Keratinocyte (primary cell): ENCODE measurements at regions not wholly inside any gene's neighbourhood (a gene's known extent, or its start where the extent isn't known, plus 50 kb on each side); places are given as distances from the start of the nearest gene placed in this dataset.

Experiments used
- EZH2 ChIP-seq: IDR thresholded peaks from one replicate; pipeline ENCODE4 v1.6.1; 2012; ENCODE audit warnings: inconsistent platforms, mild to moderate bottlenecking, low read length, moderate library complexity
- TF ChIP-seq, protein P1 (sequence below), 3 experiments: IDR thresholded peaks in 1 of 3; conservative IDR thresholded peaks in 1 of 3; optimal IDR thresholded peaks in 1 of 3; 2 replicates in 2 of 3; 3 replicates in 1 of 3; pipeline versions ENCODE3 to v1.5.1; 2011; ENCODE audit warnings: low read length in 3 of 3, mild to moderate bottlenecking in 3 of 3, moderate library complexity in 2 of 3, control low read depth in 1 of 3, inconsistent platforms in 1 of 3; ENCODE audit not compliant: insufficient read depth in 2 of 3; ENCODE audit errors: extremely low read depth in 1 of 3

DNA sequence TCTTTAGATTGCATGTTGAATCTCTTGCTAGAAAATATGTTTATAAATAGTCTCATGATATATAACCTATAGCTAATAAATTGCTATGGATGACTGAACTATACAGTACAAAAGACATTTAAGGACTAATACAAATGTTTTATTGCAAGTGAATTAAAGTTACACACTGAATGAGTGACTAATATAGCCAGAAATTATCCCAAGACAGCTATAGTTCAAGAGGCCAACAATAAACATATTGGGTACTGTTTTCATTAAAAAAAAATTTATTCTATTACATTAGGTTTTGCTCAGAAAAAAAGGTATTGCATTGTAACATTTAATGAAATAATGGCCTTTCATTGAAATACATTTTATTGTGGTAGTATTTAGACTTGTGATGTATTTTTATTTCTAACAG is 819.1 kb downstream of the TRIML1 start:
- no peak for TF ChIP-seq EZH2
- TF ChIP-seq, protein P1, sequence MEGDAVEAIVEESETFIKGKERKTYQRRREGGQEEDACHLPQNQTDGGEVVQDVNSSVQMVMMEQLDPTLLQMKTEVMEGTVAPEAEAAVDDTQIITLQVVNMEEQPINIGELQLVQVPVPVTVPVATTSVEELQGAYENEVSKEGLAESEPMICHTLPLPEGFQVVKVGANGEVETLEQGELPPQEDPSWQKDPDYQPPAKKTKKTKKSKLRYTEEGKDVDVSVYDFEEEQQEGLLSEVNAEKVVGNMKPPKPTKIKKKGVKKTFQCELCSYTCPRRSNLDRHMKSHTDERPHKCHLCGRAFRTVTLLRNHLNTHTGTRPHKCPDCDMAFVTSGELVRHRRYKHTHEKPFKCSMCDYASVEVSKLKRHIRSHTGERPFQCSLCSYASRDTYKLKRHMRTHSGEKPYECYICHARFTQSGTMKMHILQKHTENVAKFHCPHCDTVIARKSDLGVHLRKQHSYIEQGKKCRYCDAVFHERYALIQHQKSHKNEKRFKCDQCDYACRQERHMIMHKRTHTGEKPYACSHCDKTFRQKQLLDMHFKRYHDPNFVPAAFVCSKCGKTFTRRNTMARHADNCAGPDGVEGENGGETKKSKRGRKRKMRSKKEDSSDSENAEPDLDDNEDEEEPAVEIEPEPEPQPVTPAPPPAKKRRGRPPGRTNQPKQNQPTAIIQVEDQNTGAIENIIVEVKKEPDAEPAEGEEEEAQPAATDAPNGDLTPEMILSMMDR (optimal IDR thresholded peaks at IDR 0.05 in 1 of 3, IDR thresholded peaks at IDR 0.05 in 1 of 3, conservative IDR thresholded peaks at IDR 0.05 in 1 of 3; ENCODE audit: extremely low read depth in 1 of 3, insufficient read depth in 2 of 3, low read length in 3 of 3): no peak
